Fibroblast of lung (primary cell): ENCODE measurements at regions not wholly inside any gene's neighbourhood (a gene's known extent, or its start where the extent isn't known, plus 50 kb on each side); places are given as distances from the start of the nearest gene placed in this dataset.

Experiments
- EZH2 ChIP-seq: IDR thresholded peaks from 2 replicates; pipeline ENCODE4 v1.5.1; 2012; ENCODE audit warnings: low read length, control low read depth, mild to moderate bottlenecking; ENCODE audit errors: missing control alignments
- TF ChIP-seq, protein P1 (sequence below), 2 donors: IDR thresholded peaks in 1 of 2; conservative IDR thresholded peaks in 1 of 2; 1 replicate in 1 of 2; 2 replicates in 1 of 2; pipeline ENCODE4 v1.5.1; 2011 to 2012; ENCODE audit warnings: low read length in 2 of 2, control low read depth in 1 of 2, inconsistent platforms in 1 of 2, low read depth in 1 of 2, mild to moderate bottlenecking in 1 of 2

DNA sequence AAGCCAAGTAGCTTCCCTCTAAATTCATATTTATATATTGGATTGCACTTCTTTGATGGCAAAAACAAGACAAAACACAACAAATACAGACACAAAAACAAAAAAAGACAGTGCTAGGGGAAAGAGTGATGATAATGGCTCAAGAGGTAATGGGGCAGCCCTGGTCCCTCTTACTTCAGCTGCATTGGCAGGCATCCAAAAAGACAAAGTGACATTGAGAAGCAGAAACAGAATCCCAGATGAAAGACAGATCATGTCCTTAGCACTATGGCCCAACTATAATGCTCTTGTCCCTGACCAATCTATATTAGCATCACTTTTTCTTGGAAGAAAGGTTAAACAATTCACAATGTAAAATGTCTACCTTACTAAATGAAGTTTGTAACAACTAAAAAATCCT lies 76.2 kb downstream of the GPR85 start:
- TF ChIP-seq, protein P1, sequence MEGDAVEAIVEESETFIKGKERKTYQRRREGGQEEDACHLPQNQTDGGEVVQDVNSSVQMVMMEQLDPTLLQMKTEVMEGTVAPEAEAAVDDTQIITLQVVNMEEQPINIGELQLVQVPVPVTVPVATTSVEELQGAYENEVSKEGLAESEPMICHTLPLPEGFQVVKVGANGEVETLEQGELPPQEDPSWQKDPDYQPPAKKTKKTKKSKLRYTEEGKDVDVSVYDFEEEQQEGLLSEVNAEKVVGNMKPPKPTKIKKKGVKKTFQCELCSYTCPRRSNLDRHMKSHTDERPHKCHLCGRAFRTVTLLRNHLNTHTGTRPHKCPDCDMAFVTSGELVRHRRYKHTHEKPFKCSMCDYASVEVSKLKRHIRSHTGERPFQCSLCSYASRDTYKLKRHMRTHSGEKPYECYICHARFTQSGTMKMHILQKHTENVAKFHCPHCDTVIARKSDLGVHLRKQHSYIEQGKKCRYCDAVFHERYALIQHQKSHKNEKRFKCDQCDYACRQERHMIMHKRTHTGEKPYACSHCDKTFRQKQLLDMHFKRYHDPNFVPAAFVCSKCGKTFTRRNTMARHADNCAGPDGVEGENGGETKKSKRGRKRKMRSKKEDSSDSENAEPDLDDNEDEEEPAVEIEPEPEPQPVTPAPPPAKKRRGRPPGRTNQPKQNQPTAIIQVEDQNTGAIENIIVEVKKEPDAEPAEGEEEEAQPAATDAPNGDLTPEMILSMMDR (conservative IDR thresholded peaks at IDR 0.05 in 1 of 2, IDR thresholded peaks at IDR 0.05 in 1 of 2; ENCODE audit: low read depth in 1 of 2, low read length in 2 of 2) = no peak
- TF ChIP-seq EZH2 = no peak
